ENCODE measurements at regions not wholly inside any gene's neighbourhood (a gene's known extent, or its start where the extent isn't known, plus 50 kb on each side); places are given as distances from the start of the nearest gene placed in this dataset.
A peak's percentile ranks its signal among the peaks of the same experiment; 100 is the strongest.
"Not testable (repeated sequence)": the region's sequence is repeated elsewhere in the genome, so short reads cannot be mapped to it uniquely, and the experiment has no call there.

GRCh38 chr21:27902904-27903303 is 936.0 kb upstream of the ADAMTS5 start:
- ATAC-seq; intact Hi-C loops (cut with DNase I, micrococcal nuclease); H3K36me3 ChIP-seq (ENCODE audit: low read depth); H3K4me3 ChIP-seq; H3K9me3 ChIP-seq; H3K4me1 ChIP-seq (ENCODE audit: low read depth): not testable (repeated sequence)
- peak in 1 of 3 donors; percentile 16 for DNase-seq

GRCh38 chr21:27893619-27894018 is 926.7 kb upstream of the ADAMTS5 start:
- DNase-seq, ATAC-seq: not testable (repeated sequence)

GRCh38 chr21:27891495-27891894 is 924.6 kb upstream of the ADAMTS5 start:
- peak; percentile 61 for ATAC-seq

More at GRCh38 chr21:27893619-27894018, 926.7 kb upstream of the ADAMTS5 start:
- H3K36me3 ChIP-seq (ENCODE audit: low read depth); H3K9me3 ChIP-seq; H3K4me1 ChIP-seq (ENCODE audit: low read depth); H3K4me3 ChIP-seq; intact Hi-C loops (cut with DNase I, micrococcal nuclease): not testable (repeated sequence)

GRCh38 chr21:27887808-27888455 is 921.0 kb upstream of the ADAMTS5 start:
- H3K4me3 ChIP-seq; intact Hi-C loops (cut with DNase I, micrococcal nuclease); H3K36me3 ChIP-seq (ENCODE audit: low read depth); H3K4me1 ChIP-seq (ENCODE audit: low read depth); H3K9me3 ChIP-seq; ATAC-seq; DNase-seq: not testable (repeated sequence)

More at GRCh38 chr21:27891495-27891894, 924.6 kb upstream of the ADAMTS5 start:
- H3K4me1 ChIP-seq (ENCODE audit: low read depth); H3K36me3 ChIP-seq (ENCODE audit: low read depth); DNase-seq; intact Hi-C loops (cut with DNase I, micrococcal nuclease); H3K9me3 ChIP-seq; H3K4me3 ChIP-seq: not testable (repeated sequence)

GRCh38 chr21:27885296-27885711 is 918.4 kb upstream of the ADAMTS5 start:
- Histone ChIP-seq H3K4me3 (no peak overlapping the region), H3K36me3 (ENCODE audit: low read depth) (no peaks in the 10 kb centered on the region), H3K4me1 (ENCODE audit: low read depth) (no peaks in the 10 kb centered on the region), H3K9me3 (no peaks in the 10 kb centered on the region)
- TF ChIP-seq CTCF (IDR thresholded peaks at IDR 0.05), result no peak
- ATAC-seq, result no peak
- no peak for DNase-seq
- intact Hi-C loops (cut with DNase I, micrococcal nuclease), result no loop called here

GRCh38 chr21:27881331-27881730 is 914.4 kb upstream of the ADAMTS5 start:
- ATAC-seq; H3K4me3 ChIP-seq; H3K36me3 ChIP-seq (ENCODE audit: low read depth); intact Hi-C loops (cut with DNase I, micrococcal nuclease); H3K9me3 ChIP-seq; H3K4me1 ChIP-seq (ENCODE audit: low read depth): not testable (repeated sequence)
- DNase-seq, result peak in 1 of 3 donors; percentile 12

GRCh38 chr21:27872411-27872810 is 905.5 kb upstream of the ADAMTS5 start:
- intact Hi-C loops (cut with DNase I, micrococcal nuclease); DNase-seq; ATAC-seq: not testable (repeated sequence)

GRCh38 chr21:27870755-27871154 is 903.9 kb upstream of the ADAMTS5 start:
- ATAC-seq; intact Hi-C loops (cut with DNase I, micrococcal nuclease); H3K36me3 ChIP-seq (ENCODE audit: low read depth); DNase-seq; H3K4me1 ChIP-seq (ENCODE audit: low read depth); H3K9me3 ChIP-seq; H3K4me3 ChIP-seq: not testable (repeated sequence)

More at GRCh38 chr21:27872411-27872810, 905.5 kb upstream of the ADAMTS5 start:
- H3K4me1 ChIP-seq (ENCODE audit: low read depth); H3K9me3 ChIP-seq; H3K4me3 ChIP-seq; H3K36me3 ChIP-seq (ENCODE audit: low read depth): not testable (repeated sequence)

GRCh38 chr21:27860314-27860955 is 893.5 kb upstream of the ADAMTS5 start:
- H3K4me3 ChIP-seq; H3K36me3 ChIP-seq (ENCODE audit: low read depth); intact Hi-C loops (cut with DNase I, micrococcal nuclease); H3K4me1 ChIP-seq (ENCODE audit: low read depth); H3K9me3 ChIP-seq; ATAC-seq; DNase-seq: not testable (repeated sequence)

- H3K4me3 ChIP-seq; DNase-seq; intact Hi-C loops (cut with DNase I, micrococcal nuclease); H3K36me3 ChIP-seq (ENCODE audit: low read depth); H3K9me3 ChIP-seq; H3K4me1 ChIP-seq (ENCODE audit: low read depth); ATAC-seq: not testable (repeated sequence)
These were observed 891.4 kb upstream of the ADAMTS5 start for GRCh38 chr21:27858053-27858825.

- H3K4me1 ChIP-seq (ENCODE audit: low read depth); DNase-seq; H3K4me3 ChIP-seq; intact Hi-C loops (cut with DNase I, micrococcal nuclease); ATAC-seq; H3K36me3 ChIP-seq (ENCODE audit: low read depth); H3K9me3 ChIP-seq: not testable (repeated sequence)
These were observed 890.1 kb upstream of the ADAMTS5 start for GRCh38 chr21:27856988-27857387.
